OCI-LY3 (cell line): ENCODE measurements at regions not wholly inside any gene's neighbourhood (a gene's known extent, or its start where the extent isn't known, plus 50 kb on each side); places are given as distances from the start of the nearest gene placed in this dataset.

ENCODE experiments used
- CTCF ChIP-seq: fragments of 200-600, 300-600 bp; sonication (generic); IDR thresholded peaks from 2 replicates; pipeline ENCODE4 v1.5.1; 2014; ENCODE audit warnings: antibody characterized with exemption, low read length, low read depth
- EZH2phosphoT487 ChIP-seq: fragments of 200-600 bp; shearing (Covaris generic); IDR thresholded peaks from 2 replicates; pipeline ENCODE4 v1.6.1; 2018; ENCODE audit warnings: antibody characterized with exemption, mixed run types, low read depth

DNA sequence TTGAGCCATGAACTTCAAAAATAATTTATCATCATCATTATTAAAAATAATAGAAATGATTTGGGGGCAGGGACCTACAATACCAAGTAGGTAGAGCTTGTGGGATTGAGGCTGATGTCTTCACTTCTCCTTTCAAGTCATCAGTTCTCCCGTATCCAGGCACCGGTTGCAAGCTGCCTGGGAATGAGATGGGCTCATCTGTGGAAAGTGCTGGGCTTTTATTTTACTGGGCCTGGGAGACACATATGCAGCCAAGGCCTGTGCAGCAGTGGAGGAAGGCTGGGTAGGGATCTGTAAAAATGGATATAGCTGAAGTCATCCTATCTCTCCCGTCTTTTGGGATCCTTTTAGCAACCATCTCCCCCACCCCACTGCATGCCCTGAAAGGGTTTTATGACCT lies 284.1 kb upstream of the CLINT1 start:
- TF ChIP-seq CTCF (no peak), EZH2phosphoT487 (no peak)
